ENCODE measurements at regions not wholly inside any gene's neighbourhood (a gene's known extent, or its start where the extent isn't known, plus 50 kb on each side); places are given as distances from the start of the nearest gene placed in this dataset.

- TF ChIP-seq, protein P1, sequence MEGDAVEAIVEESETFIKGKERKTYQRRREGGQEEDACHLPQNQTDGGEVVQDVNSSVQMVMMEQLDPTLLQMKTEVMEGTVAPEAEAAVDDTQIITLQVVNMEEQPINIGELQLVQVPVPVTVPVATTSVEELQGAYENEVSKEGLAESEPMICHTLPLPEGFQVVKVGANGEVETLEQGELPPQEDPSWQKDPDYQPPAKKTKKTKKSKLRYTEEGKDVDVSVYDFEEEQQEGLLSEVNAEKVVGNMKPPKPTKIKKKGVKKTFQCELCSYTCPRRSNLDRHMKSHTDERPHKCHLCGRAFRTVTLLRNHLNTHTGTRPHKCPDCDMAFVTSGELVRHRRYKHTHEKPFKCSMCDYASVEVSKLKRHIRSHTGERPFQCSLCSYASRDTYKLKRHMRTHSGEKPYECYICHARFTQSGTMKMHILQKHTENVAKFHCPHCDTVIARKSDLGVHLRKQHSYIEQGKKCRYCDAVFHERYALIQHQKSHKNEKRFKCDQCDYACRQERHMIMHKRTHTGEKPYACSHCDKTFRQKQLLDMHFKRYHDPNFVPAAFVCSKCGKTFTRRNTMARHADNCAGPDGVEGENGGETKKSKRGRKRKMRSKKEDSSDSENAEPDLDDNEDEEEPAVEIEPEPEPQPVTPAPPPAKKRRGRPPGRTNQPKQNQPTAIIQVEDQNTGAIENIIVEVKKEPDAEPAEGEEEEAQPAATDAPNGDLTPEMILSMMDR (conservative IDR thresholded peaks at IDR 0.05; ENCODE audit: low read depth, low read length): no peak
- TF ChIP-seq EZH2 (IDR thresholded peaks at IDR 0.05; ENCODE audit: borderline replicate concordance, low read depth, low read length, poor library complexity, severe bottlenecking): no peak
Measured at GRCh38 chrX:6930307-6930849, 217.1 kb upstream of the STS start.
